Right ventricle myocardium superior (tissue), 1 donor: ENCODE measurements at regions not wholly inside any gene's neighbourhood (a gene's known extent, or its start where the extent isn't known, plus 50 kb on each side); places are given as distances from the start of the nearest gene placed in this dataset.
A peak's percentile ranks its signal among the peaks of the same experiment; 100 is the strongest.

Experiments used
- ATAC-seq: fragments of 200-7000 bp; cut with Tn5 transposase; one replicate; pipeline ENCODE4 v1.9.1; 2020; ENCODE audit warnings: mild to moderate bottlenecking; ENCODE audit not compliant: poor library complexity
- DNase-seq: peaks from one replicate; pipeline ENCODE4 v3.0.0-alpha.2; 2020
- intact Hi-C: fragments of 100-400 bp; cut with DNase I; formaldehyde crosslinking; loops from one replicate; pipeline ENCODE4 v1.11.2; 2022
- donor health status: DM: no; HTN: yes; CAD: no; lungs with severe emphysema.

DNA sequence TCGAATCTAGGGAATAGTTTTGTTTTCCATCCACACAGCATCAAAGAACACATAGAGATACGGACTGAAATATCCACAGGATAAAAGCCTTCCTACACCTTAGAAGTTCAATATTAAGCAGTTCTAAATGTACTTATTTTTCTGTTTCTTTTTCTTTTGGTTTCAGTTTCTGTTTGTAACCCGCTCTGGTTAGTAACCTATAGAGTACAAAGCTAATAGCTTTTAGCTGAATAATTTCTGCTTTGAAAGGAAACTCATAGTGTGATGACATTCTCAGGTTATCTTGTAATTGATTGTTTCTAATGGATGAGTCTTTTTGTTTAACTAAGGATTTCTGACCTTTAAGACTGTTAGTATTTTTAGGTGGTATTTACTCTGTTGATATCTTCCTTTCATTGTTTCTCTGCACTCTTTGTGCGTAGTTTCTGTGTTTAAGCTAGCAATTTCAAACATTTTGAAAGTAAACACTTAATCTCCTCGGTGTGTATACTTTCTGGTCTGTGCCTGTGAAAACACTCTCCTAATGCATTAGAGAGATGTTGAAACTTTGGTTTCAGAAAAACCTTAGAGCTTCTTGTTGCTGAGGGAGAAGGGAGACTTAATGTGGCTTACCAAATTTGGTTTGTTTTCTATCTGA is 385.5 kb downstream of the HDGFL1 start:
- intact Hi-C loops = no loop called here
- no peak for DNase-seq
- ATAC-seq = no peak

DNA sequence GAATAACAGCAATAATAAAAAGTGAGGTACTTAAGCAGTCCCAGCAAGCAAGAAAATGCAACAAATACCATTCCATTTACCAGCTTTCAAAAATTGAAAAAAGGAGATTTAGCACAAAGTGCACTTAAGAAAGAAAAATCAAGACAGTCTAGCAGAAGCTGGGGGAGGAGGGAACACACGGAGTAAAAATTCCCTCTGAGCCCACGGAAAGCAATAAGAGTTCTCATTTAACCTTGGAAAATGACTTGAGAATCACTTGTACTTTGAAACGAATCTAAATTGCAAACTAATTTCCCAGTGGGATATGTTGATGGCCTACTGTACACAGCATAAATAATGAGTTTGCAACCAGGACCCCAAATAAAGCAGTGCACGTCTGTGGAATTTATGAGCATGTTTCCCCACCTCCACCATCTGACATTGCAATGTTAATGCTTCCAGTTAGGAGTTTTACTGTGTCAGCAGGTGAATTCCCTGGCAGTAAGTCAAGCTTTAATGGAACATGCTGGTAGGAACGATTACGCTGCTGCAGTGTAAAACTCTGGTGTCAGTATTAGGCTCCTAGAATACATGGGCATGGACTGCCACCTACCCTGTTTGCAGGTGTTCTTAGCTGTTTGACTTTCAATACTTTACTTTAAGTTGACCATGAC is 386.8 kb downstream of the HDGFL1 start:
- intact Hi-C loops = no loop called here
- DNase-seq = no peak
- ATAC-seq = peak; percentile 84

DNA sequence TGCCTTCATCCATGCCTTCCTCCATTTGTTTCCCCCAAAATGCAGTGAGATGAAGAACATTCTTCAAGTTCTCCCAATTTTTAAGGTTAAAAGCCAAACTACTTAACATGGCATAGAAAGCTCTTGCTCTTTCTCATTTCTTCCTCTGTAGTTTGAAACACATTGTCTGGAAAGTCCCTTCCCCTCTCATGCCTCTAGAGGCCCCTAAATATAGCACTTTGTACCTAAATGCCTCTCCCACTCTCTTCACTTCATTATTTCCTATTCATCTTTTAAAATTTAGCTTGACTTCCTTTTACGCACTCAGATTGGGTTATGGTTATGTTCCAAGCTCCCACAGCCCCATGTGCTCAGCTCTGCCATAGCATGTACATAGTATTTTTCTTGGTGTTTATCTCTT is 389.3 kb downstream of the HDGFL1 start:
- DNase-seq (no peak), ATAC-seq (no peak)
- intact Hi-C loops = no loop called here

DNA sequence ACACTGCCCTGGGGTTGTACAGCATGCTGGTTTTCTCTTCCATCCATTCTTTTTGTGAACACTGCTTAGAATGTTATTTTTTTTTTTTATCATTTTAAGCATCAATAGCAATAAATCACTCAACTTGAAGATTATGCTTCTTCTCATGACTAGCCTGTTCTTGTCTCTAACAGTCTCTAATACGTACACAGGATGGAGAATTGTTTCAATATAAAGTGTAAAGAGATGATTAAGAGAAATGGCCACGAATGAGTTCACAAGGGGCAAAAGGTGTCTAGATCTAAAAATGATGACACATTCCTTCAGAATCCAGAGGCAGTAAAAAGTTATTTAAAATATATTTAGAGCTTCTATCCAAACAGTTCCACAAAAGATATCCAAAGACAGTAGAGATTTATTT is 390.2 kb downstream of the HDGFL1 start:
- intact Hi-C loops = no loop called here
- ATAC-seq (no peak), DNase-seq (no peak)

DNA sequence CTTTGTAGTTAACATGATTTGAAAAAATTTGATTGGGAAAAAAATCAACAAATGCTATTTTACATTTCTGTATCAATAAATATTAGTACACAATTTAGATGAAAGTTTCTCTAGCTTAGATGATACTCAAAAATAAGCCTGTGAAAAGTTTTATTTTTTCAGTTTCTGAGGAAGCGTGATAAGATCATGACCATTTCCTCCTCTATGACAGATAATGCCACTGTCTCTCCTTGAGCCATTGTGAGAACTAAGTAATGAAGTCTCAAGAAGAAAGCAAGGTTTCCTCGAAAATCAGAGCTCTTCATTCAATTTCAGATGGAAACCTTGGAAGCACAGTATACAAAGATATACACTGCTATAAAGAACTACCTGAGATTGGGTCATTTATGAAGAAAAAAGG is 395.0 kb downstream of the HDGFL1 start:
- DNase-seq (no peak), ATAC-seq (no peak)
- intact Hi-C loops = no loop called here

DNA sequence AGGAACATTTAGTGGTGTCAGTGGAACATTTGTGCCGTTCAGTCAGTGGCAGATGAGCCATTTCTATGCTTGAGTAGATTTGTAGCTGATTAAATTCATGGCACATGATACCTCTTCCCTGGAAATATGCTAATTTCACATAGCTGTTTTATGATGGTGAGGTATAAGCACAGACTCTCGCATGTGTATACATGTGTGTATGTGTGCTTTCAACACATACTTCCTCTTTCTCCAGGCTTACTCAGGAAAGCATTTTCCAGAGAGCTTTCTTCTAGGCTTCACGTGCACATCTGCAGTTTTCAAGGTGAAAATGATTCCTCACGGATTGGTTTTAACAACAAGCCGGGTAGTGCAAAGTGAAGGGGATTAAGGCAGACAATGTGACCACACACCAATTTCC is 396.5 kb downstream of the HDGFL1 start:
- intact Hi-C loops = no loop called here
- no peak for ATAC-seq
- no peak for DNase-seq

DNA sequence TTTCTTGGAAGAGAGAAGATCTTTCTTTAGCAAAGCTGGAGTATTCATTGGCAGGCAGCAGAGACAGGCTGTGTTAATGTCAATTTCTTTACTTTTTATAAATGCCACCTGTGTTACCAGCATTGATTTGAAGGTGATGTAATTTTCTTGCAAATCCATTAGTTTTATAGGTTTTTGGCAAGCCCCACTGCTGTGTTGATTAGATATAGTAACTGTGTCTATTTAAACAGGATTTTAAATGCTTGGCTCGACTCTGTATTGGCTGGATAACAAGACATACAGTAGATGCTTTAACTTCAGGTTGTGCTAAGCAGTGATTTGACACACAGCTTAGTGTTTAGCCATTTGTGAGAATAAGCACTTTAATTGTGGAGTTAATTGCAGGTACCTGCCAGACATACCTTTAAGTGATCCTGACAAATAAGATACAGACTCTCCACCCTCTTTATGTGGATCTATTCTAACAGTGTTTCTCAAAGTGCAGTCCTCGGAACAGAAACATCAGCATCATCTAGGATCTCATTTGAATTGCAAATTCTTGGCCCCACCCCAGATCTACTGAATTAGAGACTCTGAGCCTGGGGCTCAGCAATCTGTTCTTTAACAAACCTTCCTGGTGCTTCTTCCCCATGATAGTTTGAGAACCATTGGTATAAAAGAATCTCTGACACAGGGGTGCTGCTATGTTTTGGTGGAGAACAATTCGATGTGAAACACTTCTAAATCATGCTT is 397.5 kb downstream of the HDGFL1 start:
- no peak for DNase-seq
- no peak for ATAC-seq
- intact Hi-C loops = no loop called here

DNA sequence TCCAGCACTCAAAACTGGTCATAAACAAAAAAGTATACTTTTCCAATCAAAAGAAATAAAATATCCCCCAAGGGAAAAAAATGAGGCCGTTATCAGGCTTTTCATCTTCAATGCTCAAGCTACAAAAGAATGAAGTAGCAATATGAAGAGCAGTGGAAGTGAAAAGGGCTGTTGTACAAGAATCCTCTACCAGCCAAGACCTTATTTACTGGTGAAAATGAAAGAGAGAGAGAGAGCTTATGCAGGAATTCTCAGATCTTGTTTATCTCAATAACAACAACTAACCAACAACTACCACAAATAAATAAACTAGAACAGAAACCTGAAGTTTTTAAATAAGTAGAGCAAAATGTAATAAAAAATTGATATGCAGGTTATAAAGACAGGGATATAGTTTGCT is 400.6 kb downstream of the HDGFL1 start:
- intact Hi-C loops = no loop called here
- no peak for ATAC-seq
- DNase-seq = no peak

DNA sequence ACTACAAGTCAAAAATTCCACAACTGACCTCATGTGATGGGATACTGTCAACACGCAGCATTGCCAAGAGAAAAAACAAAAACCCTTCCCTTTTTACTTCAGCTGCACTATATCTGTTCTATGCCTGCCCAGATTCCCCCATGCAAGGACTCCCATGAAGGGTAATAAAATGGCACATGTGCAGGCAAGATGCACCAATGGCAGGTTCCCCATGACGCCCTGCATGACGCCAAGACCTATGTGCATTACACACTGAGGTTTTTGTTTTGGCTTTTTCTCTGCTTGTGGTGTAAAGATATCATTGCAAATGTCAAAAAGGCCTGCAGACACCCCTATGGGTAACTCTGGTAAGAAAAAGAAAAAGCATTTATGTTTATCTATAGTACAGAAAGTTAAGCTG is 403.4 kb downstream of the HDGFL1 start:
- ATAC-seq (no peak), DNase-seq (no peak)
- intact Hi-C loops = no loop called here

DNA sequence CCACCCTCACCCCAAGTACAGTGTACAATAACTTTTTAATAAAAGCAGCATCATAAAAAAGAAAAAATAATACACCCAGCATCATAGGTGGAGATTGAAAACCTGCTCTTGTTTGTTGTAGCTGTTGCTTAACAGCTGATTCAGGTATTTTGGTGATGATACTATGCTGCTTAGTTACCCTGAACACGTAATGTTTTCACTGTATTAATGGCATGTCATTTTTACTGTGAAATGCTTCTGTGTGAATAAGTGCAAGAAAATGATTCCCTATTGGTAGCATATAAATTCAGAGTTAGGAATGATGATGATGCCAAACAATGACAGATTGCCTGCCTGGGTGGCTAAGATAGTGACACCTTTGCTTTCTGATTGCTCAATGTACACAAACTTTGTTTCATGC is 405.7 kb downstream of the HDGFL1 start:
- intact Hi-C loops = no loop called here
- DNase-seq (no peak), ATAC-seq (no peak)

DNA sequence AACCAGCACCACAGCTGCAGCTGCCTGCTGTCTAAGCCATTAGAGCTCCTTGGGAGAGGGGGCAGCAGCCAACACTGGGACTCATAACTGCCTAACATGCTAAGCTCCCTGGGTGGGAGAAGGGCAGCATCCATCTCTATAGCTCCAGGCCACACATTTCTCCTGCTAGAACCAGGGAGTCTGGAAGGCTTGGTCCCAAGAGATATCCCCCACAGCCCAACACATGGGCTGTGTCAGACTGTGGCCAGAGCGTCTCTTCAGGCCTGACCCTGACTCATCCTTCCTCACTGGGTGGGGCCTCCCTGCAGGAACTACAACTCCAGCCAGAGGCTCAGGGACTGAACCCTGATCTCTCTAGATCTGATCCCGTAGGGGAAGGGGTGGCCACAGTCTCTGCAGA is 411.1 kb downstream of the HDGFL1 start:
- ATAC-seq (no peak), DNase-seq (no peak)
- intact Hi-C loops = no loop called here

DNA sequence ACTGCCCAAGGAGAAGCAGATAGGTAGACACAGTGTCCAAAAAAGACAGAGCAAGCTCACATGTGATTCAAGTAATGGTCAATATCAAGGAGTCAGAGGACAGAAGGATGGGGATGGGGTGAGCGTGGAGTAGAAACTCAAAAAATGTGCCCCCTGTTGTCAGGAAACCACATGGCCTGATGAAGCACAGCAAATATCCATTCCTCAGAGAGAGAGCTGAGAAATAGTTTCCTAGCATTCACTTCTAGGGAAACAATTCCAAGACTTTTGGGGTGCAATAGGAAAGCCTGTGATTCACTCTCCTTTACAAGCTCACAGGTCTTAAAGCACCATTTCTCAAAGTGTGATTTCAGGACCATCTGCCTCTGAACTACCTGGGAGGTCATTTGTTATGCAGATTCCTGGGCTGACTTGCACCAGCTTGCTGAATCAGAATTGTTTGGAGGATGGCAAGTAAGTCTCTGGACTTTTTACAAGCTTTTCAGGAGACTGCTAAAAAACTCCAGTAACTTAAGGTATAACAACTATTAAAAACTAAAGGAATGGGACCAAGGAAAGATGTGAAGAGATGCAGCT is 432.8 kb downstream of the HDGFL1 start:
- ATAC-seq (no peak), DNase-seq (no peak)
- intact Hi-C loops = no loop called here

DNA sequence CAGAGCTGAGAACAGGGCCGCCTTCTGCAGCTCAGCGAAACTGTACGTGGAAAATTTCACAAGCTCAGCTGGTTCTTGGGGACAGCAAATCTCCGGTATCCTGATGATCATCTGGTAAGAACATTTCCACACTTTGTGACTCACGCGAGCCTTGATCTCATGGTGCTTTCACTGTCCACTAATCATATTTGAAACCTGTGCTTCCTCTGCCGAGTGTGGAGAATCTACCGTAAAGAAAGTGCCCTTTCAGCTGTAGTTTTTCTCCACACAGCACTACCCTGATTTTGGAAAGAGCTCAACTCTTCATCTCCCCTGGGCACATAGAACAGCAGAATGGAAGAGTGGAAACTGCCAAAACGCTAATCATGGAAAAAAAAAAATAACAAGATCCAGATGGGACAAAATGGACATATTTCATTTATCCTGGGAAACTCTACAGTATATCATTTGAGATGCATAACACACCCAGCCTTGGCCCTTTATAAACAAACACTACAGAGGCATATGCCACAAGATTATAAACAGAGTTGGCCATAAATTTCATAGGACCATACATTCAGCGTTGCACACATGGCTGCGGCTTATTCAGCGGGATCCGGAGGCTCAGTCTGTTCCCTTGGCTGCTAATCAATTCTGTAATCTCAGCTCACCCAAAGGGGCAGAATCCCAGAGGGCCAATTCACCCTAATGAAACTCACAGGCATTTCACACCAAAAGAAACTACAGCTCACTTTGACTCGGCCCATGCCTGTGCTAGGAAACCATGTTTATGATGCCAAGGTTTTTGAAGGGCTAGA is 434.5 kb downstream of the HDGFL1 start:
- ATAC-seq = peak; percentile 79
- intact Hi-C loops = no loop called here
- no peak for DNase-seq

DNA sequence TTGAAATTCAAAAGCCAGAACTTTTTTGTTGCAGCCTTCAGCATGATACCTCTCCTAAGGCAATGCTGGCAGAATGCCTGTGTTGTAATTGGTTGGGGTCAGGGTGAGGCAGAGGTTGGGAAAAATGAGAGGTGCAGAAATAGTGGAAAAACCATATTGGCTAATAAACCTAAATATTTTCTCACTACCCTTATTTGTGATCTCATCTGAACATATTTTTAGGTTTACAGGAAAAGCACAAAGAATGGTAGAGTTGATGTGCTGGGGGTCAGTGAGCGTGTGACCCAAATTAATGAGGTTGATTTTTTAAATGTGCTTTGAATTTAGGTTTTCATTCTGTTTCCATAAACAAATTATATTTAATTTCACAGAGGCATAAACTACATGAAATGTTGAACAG is 437.3 kb downstream of the HDGFL1 start:
- intact Hi-C loops = no loop called here
- no peak for ATAC-seq

DNA sequence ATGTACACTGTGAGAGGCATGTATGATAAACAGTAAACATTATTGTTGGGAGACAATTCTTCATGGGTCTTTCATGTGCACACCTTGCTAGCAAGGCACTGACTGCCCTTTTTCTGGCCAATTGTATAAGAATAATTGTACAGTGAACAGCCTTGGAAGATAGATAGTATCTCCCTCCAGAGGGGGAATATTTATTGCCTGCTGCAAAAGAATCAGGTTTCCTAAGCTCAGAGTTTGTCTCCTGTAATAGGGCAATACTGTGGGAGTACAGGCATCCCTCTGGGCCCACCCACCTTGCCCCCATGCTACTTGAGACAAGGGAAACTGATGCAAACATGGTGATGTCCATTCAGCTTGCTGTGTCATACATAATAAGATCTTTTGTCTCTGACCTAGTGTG is 442.2 kb downstream of the HDGFL1 start:
- intact Hi-C loops = no loop called here
- no peak for DNase-seq
- no peak for ATAC-seq

More for the DNA sequence above, 437.3 kb downstream of the HDGFL1 start:
- DNase-seq = no peak

DNA sequence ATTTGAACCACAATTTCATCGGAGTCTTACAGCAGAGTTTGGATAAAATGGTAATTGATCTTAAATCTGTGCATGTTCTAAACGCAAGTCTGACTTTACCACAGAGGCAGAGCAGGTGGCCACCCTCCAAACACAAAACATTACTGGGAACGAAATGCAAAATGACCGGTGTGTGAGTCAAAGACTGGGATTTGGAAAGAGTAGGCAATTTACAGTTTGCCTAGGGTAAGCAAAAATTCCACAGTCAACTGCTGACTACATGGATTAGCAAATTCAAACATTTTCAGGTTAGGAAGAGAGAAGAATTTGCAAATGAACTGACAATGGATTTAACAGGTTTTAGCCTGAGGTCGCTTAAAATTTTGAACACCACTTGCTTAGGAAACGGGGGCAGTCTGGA is 444.4 kb downstream of the HDGFL1 start:
- DNase-seq = no peak
- intact Hi-C loops = no loop called here
- no peak for ATAC-seq

DNA sequence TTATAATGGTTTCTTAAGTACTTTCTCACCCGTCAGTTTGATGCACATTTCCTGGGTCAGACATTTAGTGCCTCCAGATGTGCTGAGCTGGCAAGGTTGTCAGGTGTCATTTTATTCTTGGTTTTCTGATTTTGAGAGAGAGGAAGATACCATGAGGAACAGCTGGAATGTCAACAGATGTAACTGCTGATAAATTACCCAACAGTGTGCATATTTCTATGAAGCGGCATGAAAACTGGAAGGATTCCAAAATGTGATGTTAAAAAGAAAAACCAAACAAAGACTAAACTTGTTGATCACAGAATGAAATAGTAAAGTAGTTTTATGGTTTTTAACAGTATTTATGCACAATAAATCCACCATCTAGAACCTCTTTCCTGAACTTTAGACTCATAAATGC is 447.3 kb downstream of the HDGFL1 start:
- DNase-seq = no peak
- intact Hi-C loops = no loop called here
- no peak for ATAC-seq

DNA sequence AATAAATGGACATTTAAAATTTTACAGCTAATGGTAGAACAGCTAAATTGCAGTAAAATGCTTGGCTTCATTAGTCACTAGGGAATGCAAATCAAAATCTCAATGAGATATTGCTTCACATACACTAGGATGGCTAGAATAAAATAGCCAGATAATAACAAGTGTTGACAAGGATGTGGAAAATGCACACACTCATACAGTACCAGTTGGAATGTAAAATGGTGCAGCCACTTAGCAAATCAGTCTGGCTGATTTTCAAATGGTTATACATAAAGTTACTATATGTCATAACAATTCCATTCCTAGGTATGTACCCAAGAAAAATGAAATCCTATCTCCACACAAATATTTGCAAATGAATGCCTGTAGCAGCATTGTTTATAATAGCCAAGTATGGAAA is 452.1 kb downstream of the HDGFL1 start:
- intact Hi-C loops = no loop called here
- no peak for ATAC-seq
- no peak for DNase-seq

DNA sequence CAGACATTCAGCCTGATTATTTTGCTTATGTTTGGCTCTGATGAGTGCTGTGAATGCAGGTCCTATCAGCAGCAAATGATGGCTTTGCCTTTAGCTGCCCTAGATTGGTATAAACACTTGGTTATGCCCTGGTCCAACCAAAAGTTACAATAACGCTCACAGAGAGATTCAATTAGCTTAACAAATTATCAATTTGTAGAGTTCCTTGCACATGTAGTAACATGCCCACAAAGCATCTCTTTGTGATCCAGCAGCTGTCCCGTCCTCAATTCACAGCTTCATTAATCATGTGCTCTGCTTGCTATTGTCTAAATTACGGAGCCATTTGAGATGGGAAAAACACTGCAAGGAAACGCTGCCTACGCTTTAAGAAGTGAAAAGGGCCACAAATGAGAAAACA is 457.9 kb downstream of the HDGFL1 start:
- ATAC-seq (no peak), DNase-seq (no peak)
- intact Hi-C loops = no loop called here
